ENCODE measurements at regions not wholly inside any gene's neighbourhood (a gene's known extent, or its start where the extent isn't known, plus 50 kb on each side); places are given as distances from the start of the nearest gene placed in this dataset.
"Not testable (repeated sequence)": the region's sequence is repeated elsewhere in the genome, so short reads cannot be mapped to it uniquely, and the experiment has no call there.

GRCh38 chr6:60782698-60783464 lies 1503.1 kb downstream of the KHDRBS2 start:
- not testable (repeated sequence) for DNase-seq

DNA sequence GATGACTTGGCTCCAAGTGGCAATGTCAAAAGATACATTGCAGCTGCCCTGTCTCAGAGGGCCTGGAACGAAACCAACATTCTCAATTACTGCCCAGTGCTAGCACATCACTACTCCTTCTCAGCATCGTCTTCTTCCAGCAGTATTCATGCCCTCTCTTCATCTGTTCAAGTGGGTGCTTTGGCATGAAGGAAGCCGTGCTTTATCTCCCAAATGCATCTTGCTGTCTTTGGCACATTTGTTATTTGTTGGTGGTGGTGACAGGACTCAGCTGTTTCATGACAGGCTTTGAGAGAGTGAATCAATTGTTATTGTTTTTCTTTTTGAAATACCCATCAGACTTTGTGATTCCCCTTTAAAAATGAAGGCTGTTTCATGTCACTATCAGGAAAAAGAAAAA lies 1506.4 kb downstream of the KHDRBS2 start:
- not testable (repeated sequence) for DNase-seq

GRCh38 chr6:60767791-60768499 lies 1518.1 kb downstream of the KHDRBS2 start:
- not testable (repeated sequence) for DNase-seq

DNA sequence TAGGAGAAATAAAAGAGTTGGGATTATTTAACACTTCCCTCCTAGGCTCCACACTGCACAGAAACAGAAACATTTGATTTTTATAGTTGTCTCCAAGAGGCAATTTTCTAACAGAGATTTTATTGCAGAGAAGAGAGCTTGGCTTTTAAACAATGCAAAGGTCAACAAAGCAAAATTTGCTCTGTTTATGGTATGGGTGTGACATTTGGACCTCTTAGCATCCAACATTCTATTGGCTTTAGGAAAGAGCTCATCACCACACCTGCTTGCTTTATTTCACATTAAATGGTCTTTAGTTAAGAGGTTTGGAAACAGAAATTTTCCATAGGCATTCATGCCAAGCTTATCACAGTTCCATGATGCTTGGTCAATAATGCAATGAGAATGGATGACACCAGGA lies 1520.7 kb downstream of the KHDRBS2 start:
- DNase-seq, result not testable (repeated sequence)

DNA sequence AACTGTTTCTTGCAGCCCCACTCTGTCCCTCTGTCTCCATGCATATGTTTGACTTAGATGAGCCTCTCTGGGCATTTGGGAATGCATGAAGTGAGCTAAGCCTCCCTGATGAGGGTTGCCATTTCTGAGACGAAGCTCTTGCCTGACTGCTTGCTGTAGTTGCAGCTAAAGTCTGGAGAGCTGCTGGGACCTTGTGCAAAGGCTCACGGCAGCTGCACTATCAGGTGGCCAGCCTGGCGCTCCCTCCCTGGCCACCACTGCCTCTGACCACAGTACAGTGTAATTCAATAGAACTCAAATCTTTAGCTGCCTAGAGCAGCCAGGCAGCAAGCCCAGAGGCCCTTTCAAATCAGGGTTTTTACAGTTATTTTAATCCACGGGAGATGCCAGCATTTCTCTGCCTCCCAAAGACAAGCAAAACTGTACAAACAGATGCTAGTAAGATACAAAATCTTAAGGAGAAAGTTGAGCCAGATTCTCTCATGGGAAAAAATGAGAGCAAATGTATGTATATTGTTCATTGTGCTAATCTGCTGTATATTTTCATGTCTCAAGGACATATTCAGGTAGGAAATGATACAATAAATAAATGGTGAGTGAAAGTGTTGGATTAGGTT lies 1522.5 kb downstream of the KHDRBS2 start:
- DNase-seq, result not testable (repeated sequence)

DNA sequence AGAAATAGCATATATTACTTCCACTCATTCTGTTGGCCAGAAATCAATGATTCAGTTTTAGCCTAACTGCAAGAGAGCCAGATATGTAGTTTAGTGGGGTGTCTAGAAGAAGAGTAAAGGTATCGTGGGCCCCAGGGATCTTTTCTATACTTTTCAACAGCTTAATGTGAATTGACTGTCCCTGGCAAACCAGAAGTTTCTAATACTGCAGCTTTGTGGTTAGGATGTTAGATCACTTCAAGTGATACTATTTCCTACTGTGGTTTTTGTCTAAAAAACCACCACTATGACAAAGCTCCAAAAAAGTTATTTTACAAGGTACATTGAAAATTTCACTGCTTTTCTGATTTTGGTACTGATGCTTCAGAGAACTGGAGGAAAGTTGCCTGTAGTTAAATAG lies 1525.1 kb downstream of the KHDRBS2 start:
- DNase-seq, result not testable (repeated sequence)

- DNase-seq, result not testable (repeated sequence)
These were observed 1526.7 kb downstream of the KHDRBS2 start for GRCh38 chr6:60759149-60759825.

DNA sequence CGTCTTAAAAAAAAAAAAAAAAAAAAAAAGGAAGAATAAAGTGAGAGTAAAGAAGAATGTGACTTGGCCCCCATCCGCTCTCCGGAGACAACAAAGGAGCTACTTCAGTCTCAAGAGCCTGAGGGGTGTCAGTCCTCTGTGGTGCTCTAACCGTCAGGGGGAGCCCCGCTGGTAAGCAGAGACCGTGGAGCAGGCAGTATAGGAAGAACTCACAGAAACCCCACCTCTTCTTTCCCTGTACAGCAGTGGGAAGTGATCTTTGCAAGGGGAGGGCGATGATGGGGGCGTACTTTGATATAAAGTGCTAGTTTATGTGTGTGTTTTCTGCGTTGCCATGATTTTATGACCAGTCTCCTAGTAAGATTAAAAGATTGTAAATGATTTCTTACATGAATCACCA lies 1527.3 kb downstream of the KHDRBS2 start:
- DNase-seq, result not testable (repeated sequence)

DNA sequence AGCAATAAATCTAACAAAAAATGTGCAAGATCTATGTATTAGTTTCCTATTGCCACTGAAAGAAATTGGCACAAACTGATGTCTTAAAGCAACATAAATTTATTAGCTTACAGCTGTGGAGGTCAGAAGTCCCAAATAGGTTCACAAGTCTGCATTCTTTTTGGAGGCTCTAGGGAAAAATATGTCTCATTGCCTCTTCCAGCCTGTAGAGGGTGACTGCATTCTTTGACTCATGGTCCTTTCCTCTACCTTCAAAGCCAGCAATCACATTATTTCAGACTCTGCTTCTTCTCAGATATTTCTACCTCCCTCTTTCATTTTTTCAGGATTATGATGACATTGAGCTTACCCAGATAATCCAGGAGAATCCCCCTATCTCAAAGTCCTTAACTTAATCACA lies 1531.1 kb downstream of the KHDRBS2 start:
- DNase-seq, result no peak

- not testable (repeated sequence) for DNase-seq
These were observed 1535.5 kb downstream of the KHDRBS2 start for GRCh38 chr6:60750353-60751081.

DNA sequence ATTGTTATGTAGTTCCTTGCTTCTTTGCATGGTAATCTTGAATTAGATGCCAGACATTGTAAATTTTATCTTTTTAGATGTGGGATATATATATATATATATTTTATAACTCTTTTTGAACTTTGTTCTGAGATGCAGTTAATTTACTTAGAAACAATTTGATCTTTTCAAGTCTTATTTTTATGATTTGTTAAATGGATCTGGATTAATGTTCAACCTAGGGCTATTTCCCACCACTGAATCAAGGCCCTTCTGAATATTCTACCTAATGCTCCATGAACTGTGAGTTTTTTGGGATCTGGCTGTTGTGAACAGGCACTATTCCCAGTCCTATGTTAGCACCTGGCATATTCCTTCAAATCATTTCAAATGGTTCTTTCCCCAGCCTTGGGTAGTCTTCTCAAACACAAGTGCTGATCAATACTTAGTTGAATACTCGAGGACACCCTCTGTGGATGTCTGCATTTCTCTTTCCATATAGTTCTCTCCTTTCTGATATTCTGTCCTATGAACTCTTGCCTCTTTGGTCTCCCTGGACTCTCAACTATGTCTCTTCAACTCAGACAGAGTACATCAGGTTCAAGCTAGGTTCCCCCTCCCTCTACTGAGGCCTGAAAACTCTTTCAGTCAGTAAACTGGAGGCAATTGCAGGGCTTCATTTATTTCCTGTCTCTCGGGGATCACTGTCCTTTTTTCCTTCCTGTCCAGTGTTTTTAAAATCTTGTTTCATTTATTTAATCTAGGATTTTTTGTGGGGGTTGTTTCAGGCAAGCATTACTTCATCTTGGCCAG lies 1538.1 kb downstream of the KHDRBS2 start:
- DNase-seq, result not testable (repeated sequence)

DNA sequence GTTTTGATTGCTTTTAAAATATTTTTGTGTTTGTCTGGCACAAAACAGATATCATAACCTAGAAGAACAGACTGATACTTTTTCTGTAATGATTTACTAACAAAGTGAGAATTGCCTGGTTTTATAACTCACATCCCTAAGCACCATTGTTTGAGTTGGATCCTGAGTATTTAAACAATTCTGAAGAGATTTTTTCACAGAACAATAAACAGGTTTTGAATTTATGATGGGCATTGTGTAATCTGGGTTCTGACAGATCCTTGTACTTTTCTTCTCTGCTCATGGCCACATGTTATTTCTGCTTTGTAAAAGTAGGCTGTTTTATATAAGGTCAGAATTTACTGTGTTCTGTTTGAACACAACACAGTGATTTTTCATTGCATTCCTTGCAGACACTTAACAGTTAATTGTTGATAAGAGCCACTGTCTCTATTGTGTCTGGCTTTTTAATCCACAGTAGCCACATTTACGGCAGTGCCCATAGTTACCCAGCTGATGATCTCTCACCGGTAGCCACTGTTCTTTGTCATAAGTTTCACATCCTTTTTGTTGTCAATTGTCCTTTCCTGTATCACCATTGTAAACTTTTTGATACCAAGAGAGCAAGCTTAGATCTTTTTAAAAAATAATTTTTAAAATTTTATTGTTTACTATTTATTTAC lies 1548.1 kb downstream of the KHDRBS2 start:
- not testable (repeated sequence) for DNase-seq

- DNase-seq, result not testable (repeated sequence)
These were observed 1548.7 kb downstream of the KHDRBS2 start for GRCh38 chr6:60737315-60737714.

DNA sequence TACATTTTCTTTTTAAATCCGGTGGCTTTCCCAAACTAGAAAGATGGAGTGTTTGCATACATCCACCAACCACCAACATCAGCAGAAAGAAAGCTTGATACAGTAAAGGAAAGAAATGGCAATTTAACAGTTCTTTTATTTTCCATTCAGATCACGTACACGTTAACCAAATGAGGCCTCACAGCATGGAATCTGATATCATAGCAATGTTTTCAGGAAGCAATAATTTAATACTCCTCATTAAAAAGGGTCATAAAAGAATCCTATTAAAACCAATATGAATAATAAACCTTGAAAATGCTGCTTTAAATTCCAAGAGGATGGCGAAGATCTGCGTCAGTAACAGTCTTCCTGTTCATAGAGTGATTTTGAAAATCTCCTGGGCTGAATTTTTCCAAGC lies 1562.1 kb downstream of the KHDRBS2 start:
- not testable (repeated sequence) for DNase-seq

- no peak for DNase-seq
These were observed 1590.8 kb downstream of the KHDRBS2 start for GRCh38 chr6:60695232-60695631.

GRCh38 chr6:60687085-60687484 lies 1598.9 kb downstream of the KHDRBS2 start:
- no peak for DNase-seq

- DNase-seq, result no peak
These were observed 1604.2 kb downstream of the KHDRBS2 start for GRCh38 chr6:60681806-60682205.

- DNase-seq, result no peak
These were observed 1606.8 kb downstream of the KHDRBS2 start for GRCh38 chr6:60679175-60679574.

GRCh38 chr6:60671369-60671768 lies 1614.7 kb downstream of the KHDRBS2 start:
- no peak for DNase-seq

DNA sequence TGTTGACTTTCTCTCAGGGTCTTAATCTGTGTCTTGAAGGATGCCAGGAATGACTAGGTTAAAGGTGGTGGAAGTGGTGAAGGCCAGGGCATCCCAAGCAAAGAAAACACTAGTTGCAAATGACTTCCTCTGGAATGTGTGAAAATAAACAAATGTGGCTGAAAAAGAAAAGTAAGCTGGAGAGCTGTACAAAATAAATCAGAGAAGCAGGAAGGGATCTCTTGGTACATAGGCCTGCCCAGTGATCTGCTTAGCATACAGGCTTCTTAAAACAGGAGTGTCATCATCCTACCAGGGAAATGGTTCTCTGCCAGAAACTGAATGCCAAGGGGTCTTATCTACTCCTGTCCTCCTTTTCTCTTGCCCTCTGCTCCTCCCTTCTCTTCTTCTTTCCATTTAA lies 1616.0 kb downstream of the KHDRBS2 start:
- no peak for DNase-seq

DNA sequence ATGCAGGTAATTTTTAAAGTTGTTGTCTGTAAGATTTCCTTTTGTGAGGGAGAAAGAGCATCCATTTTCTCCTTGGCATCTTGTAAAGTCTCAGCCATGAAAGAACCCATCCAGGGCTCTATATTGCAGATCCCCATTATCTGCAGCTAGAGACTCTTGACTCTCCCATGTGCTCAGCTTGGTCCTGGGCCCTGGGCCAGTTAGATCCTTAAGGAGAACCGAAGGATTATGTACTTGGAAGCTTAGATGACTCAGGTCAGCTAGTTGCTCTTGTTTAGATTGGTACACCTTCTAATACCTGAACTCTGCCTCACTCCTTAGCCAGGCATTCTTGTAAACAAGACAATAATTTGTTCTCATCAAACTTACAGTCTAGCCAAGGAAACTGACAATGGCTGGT lies 1617.6 kb downstream of the KHDRBS2 start:
- no peak for DNase-seq
